HG02852 (cell line): ENCODE measurements at regions not wholly inside any gene's neighbourhood (a gene's known extent, or its start where the extent isn't known, plus 50 kb on each side); places are given as distances from the start of the nearest gene placed in this dataset.

Source experiments
- ATAC-seq: cut with Tn5 transposase; IDR thresholded peaks from one replicate; pipeline ENCODE4 v1.9.1; 2021; ENCODE audit warnings: mild to moderate bottlenecking, moderate library complexity; ENCODE audit not compliant: unreplicated experiment

DNA sequence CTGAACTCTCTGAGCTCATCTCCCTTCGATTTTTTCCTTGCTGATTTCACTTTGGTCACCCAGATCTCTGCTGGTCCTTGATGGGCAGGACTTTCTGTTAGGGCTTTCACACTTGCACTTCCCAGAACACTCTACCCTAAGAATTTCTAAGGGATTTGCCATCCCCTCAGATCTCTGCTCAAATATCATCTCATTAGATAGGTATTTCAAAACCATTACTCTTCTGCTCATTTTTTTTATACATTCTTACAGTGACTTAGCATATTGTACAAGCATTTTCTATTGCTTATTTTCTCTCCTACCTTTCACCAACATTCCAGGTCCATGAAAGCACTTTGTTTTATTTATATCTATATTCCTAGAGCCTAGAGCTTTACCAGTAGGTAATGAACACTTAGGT lies 913.3 kb downstream of the PDHA2 start:
- ATAC-seq = no peak

DNA sequence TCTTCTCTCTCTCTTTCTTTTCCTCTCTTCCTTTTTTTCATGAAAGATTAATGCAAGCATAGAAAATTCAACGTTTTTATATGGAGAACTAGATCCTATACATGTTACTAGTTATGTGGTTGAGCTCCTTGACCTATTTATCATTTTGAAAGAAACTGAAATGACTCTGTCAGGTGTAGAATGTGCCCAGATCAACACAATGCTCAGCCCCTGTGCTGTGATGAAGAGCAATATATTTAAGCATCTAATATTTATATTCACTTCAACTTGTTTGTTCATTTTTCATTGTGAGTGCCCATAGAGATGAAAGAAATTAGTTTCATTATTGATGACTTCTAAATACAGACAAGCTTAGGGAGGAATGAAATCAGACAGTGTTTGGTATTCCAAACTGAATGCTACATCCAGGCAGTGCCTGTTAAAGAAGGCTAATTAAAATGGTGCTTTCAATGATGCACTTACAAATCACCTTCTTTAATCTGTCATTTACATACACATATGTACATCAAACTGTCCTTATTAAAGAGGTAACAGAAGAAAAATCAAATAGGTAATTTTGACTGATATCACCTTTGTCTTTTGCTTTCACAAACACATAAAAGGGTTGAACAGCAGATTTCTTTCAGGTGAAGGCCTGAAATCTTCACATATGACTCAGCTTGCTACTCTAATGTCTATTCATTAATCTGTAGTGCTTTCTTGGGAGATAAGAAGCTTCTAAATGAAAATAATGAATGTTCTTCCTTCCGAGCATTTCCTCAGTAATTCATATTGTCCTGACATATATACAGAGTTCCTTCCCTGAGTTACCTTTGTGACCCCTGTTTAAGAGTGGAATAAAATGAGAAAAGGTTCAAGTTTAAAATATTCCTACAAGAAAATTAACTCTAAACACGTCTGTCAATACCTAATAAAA lies 915.9 kb downstream of the PDHA2 start:
- no peak for ATAC-seq

GRCh38 chr4:96756584-96756983 lies 916.7 kb downstream of the PDHA2 start:
- no peak for ATAC-seq

- ATAC-seq = no peak
Observed at GRCh38 chr4:96763546-96763945, 923.7 kb downstream of the PDHA2 start.

- ATAC-seq = no peak
Observed at GRCh38 chr4:96766359-96766758, 926.5 kb downstream of the PDHA2 start.

- ATAC-seq = no peak
Observed at GRCh38 chr4:96767815-96768480, 928.1 kb downstream of the PDHA2 start.

GRCh38 chr4:96775501-96775900 lies 935.6 kb downstream of the PDHA2 start:
- no peak for ATAC-seq

GRCh38 chr4:96776920-96777527 lies 937.1 kb downstream of the PDHA2 start:
- ATAC-seq = no peak

- no peak for ATAC-seq
Observed at GRCh38 chr4:96784336-96784735, 944.4 kb downstream of the PDHA2 start.

- ATAC-seq = no peak
Observed at GRCh38 chr4:96786306-96786705, 946.4 kb downstream of the PDHA2 start.

- no peak for ATAC-seq
Observed at GRCh38 chr4:96787766-96788165, 947.9 kb downstream of the PDHA2 start.

DNA sequence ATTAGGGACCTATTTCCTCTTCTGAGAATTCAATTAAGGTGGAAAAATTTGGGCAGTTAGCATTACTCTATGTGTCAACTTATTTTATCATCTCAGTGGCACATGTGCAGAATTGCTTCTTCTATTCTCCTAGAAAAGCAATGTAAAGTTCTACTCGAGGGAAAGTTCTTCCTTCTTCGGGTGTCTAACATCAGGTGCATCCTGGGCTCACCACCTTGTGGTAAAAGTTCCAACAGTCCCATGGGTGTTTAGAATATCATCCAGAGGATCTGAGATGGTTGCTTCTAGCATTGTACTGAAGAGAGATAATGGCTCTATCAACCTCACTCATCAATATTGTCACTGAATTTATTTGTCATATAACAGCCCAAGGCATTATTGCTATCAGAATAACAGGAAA lies 969.7 kb downstream of the PDHA2 start:
- no peak for ATAC-seq

DNA sequence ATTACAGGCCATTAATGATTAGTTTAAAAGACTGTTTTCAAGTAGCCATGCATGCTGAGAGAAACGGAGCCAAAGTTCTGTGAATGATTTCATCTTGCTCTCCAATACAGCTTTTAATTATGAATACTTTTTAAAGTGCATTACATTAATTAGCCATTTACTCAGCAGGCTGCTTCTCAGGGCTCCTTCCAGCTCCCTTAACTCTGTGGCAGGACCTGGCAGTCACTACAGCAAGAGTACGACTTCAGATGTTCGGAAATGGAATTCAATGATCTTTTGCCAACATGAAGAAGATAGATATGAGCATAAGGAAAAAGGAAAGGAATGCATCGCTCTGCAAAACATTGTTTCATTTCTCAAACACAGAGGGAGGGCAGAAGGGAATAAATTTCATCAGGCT lies 987.2 kb downstream of the PDHA2 start:
- no peak for ATAC-seq

- ATAC-seq = no peak
Observed at GRCh38 chr4:96833831-96834230, 993.9 kb downstream of the PDHA2 start.

- ATAC-seq = no peak
Observed at GRCh38 chr4:96835991-96836390, 996.1 kb downstream of the PDHA2 start.

DNA sequence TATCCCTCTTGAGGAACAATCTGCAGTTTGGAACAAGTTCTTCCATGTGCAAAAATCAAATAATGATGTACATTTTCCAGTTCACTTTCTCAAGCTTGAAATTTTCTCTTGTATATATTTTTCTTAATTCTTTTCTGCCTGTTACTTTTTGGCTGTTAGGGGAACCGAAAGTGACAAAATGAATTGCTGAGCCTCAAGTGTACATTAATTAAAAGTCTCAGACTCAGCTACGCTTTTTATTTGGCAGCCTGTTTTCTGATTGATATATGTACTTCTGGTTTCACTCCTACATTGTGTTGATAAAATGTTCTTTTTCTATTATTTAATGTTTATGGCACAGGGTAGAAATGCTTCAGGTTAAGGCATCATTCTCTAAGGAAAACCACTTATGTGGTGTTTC lies 999.5 kb downstream of the PDHA2 start:
- ATAC-seq = no peak

DNA sequence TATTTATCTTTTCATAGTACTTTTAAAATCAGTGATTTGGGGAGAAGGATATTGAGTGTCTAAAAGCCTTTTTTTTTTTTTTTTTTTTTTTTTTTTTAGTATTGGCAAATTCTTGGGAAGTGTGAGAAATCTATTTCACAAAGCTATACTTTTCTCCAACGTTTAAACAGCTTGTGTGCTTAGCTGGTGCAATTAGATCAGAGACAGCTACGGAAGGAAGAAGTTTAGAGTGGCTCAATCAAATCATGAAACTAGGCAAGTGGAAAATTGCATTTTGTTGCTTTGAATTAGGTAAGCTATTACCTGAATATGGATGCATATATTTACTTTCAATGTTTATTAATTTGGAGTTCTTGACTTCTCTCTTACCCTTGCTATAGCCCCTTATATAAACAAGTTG lies 1001.9 kb downstream of the PDHA2 start:
- ATAC-seq = no peak

DNA sequence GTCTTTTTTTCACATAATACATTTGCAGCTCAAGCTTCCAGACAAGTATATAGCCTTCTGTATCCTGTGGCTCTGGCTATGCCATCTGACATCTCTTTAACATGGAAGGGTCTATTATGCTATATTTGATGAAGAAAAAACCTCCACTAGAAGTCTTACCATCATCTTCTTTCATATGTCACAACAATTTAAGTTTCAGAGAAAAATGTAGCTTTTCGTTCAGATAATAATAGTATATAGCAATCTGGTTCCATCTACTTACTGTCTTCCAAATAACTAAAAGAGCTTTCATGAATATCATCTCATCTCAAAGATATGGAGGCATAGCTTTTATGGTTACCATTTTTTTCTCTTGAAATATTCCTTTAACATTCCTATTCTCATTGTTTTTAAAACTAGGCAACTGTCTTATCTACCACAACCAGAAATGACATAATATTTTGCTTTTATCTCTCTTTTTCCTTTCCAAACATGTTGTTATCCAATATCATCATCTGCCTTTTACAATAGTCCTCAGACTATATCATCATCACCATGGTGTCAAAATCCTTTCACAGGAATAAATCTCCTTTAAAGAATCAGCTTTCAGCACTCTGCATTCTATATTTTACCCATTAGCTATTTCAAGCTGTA lies 1005.1 kb downstream of the PDHA2 start:
- ATAC-seq = no peak

- no peak for ATAC-seq
Observed at GRCh38 chr4:96845819-96846218, 1005.9 kb downstream of the PDHA2 start.

DNA sequence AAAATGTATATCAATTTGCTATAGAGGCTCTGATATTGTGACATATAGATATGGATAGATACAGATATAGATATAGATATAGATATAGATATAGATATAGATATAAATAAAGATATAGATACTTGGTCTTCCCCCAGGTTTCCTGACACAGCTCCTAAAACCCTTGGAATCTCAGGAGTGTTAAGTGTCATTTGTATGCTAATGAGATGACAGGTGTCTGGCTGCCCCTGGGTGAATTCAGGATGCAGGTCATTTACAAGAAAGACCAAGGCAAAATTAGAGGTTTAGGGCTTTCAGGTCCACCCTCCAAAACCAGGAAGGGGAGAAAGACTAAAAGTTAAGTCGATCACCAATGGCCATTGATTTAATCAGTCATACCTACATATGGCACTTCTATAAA lies 1034.8 kb downstream of the PDHA2 start:
- ATAC-seq = no peak

GRCh38 chr4:96879527-96879926 lies 1039.6 kb downstream of the PDHA2 start:
- no peak for ATAC-seq
